Thoracic aorta (tissue), 2 donors: ENCODE measurements at regions not wholly inside any gene's neighbourhood (a gene's known extent, or its start where the extent isn't known, plus 50 kb on each side); places are given as distances from the start of the nearest gene placed in this dataset.

Experiments
- ATAC-seq: fragments of 150-250 bp; one replicate; pipeline ENCODE4 v1.8.0; 2017; ENCODE audit warnings: low read depth; ENCODE audit not compliant: insufficient number of reproducible peaks, low FRiP score
- DNase-seq: peaks from one replicate; pipeline ENCODE4 v3.0.0-alpha.2; 2020; ENCODE audit warnings: low spot score
- H3K27ac ChIP-seq, 2 donors: fragments of 200-600 bp; sonication (generic); 1 replicate in 1 of 2; 2 replicates in 1 of 2; pipeline ENCODE4 v1.5.1; 2016; ENCODE audit warnings: mild to moderate bottlenecking in 2 of 2, moderate library complexity in 2 of 2
- H3K27me3 ChIP-seq: fragments of 200-600 bp; sonication (generic); replicated peaks from 2 replicates; pipeline ENCODE4 v1.6.0; 2016; ENCODE audit warnings: mild to moderate bottlenecking; ENCODE audit not compliant: insufficient read depth
- H3K36me3 ChIP-seq: fragments of 200-600 bp; sonication (generic); one replicate; pipeline ENCODE4 v1.5.1; 2016
- H3K4me1 ChIP-seq, 2 donors: fragments of 200-600 bp; sonication (generic); 1 replicate in 1 of 2; 2 replicates in 1 of 2; pipeline versions ENCODE4 v1.5.1 to v1.6.0; 2016; ENCODE audit warnings: low read depth in 2 of 2, mild to moderate bottlenecking in 1 of 2; ENCODE audit not compliant: control insufficient read depth in 1 of 2
- H3K4me3 ChIP-seq: fragments of 200-600 bp; sonication (generic); 2 replicates; pipeline ENCODE4 v1.5.1; 2016; ENCODE audit warnings: mild to moderate bottlenecking
- H3K9me3 ChIP-seq: fragments of 200-600 bp; sonication (generic); 2 replicates; pipeline ENCODE4 v1.5.1; 2016
- TF ChIP-seq, protein P1 (sequence below): fragments of 200-600 bp; sonication (generic); IDR thresholded peaks from one replicate; pipeline ENCODE4 v1.5.1; 2019; ENCODE audit warnings: antibody characterized with exemption

GRCh38 chr12:43222796-43223195, 329.2 kb downstream of the ADAMTS20 start:
- Histone ChIP-seq H3K9me3 (no peaks in the 10 kb centered on the region), H3K27me3 (no peaks in the 10 kb centered on the region), H3K4me3 (no peak overlapping the region), H3K27ac (no peak overlapping the region), H3K36me3 (no peaks in the 10 kb centered on the region), H3K4me1 (no peaks in the 10 kb centered on the region)
- DNase-seq (no peak), ATAC-seq (no peak)
- TF ChIP-seq, protein P1, sequence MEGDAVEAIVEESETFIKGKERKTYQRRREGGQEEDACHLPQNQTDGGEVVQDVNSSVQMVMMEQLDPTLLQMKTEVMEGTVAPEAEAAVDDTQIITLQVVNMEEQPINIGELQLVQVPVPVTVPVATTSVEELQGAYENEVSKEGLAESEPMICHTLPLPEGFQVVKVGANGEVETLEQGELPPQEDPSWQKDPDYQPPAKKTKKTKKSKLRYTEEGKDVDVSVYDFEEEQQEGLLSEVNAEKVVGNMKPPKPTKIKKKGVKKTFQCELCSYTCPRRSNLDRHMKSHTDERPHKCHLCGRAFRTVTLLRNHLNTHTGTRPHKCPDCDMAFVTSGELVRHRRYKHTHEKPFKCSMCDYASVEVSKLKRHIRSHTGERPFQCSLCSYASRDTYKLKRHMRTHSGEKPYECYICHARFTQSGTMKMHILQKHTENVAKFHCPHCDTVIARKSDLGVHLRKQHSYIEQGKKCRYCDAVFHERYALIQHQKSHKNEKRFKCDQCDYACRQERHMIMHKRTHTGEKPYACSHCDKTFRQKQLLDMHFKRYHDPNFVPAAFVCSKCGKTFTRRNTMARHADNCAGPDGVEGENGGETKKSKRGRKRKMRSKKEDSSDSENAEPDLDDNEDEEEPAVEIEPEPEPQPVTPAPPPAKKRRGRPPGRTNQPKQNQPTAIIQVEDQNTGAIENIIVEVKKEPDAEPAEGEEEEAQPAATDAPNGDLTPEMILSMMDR: no peak

DNA sequence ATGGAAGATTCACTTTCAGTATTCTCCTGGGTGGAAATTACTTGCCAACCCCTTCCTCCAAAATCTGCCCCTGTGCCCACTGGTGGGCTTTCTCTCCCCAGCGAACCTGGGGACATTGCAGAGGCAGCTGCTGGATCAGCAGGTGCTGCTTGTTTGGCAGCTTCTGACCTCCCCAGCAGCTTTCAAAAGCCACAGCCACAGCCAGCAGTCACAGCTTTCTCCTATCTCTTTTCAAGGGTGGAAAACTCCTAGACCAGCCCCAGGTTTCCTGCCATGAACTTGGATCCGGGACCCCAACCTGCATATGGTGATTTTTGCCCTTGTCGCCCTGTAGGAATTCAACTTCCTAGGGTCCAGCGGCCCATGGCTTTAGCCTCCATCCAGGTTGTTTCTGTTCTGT, 330.8 kb downstream of the ADAMTS20 start:
- Histone ChIP-seq H3K27ac (no peak overlapping the region), H3K9me3 (no peaks in the 10 kb centered on the region), H3K4me1 (no peaks in the 10 kb centered on the region), H3K36me3 (no peaks in the 10 kb centered on the region), H3K4me3 (no peak overlapping the region), H3K27me3 (no peaks in the 10 kb centered on the region)
- no peak for DNase-seq
- no peak for ATAC-seq
- TF ChIP-seq, protein P1: no peak

DNA sequence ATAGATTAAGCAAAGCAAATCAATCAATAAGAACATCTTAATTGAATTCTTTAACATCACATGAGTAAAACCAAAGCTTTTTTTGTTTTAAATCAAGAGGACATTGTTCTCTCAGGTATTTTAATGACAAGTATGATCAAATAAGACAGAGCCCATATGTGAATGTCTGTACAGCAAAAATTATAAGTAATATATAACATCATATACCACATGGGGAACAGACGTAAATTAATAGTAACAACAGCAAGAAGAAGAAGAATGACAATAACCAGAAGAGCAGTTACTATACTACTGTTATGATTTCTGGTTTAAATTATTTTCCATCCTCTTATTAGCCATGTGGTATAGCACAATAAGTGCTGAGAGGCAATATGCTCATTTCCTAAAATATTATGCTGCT, 335.5 kb downstream of the ADAMTS20 start:
- H3K27ac ChIP-seq: no peak overlapping the region
- ATAC-seq: no peak
- no peak for DNase-seq
- no peaks in the 10 kb centered on the region for H3K4me1 ChIP-seq
- H3K4me3 ChIP-seq: no peak overlapping the region
- TF ChIP-seq, protein P1: no peak
- no peaks in the 10 kb centered on the region for H3K27me3 ChIP-seq
- no peaks in the 10 kb centered on the region for H3K36me3 ChIP-seq
- H3K9me3 ChIP-seq: no peaks in the 10 kb centered on the region

GRCh38 chr12:43214166-43214565, 337.8 kb downstream of the ADAMTS20 start:
- H3K9me3 ChIP-seq: no peaks in the 10 kb centered on the region
- no peaks in the 10 kb centered on the region for H3K36me3 ChIP-seq
- no peak for ATAC-seq
- no peaks in the 10 kb centered on the region for H3K27me3 ChIP-seq
- DNase-seq: no peak
- H3K27ac ChIP-seq: no peak overlapping the region
- H3K4me1 ChIP-seq: no peaks in the 10 kb centered on the region
- H3K4me3 ChIP-seq: no peak overlapping the region
- TF ChIP-seq, protein P1: no peak

DNA sequence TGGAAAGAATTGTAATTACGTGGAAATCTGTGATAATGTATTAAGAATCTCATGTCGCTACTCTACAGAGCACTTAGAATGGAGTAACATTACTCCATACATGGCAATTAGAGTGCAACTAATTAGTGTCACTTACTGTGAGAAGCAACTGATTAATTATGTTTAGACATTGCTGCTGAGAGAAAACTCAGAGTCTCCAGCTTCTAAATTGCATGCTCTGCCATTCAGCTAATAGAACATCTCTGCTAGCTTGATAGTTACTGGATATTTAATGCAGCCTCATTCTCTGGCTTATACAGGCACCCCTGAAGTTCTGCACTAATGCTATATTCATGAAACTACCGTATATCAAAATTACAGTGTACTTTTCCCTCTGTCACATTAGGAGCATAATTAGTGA, 338.4 kb downstream of the ADAMTS20 start:
- Histone ChIP-seq H3K36me3 (no peaks in the 10 kb centered on the region), H3K27me3 (no peaks in the 10 kb centered on the region), H3K9me3 (no peaks in the 10 kb centered on the region), H3K27ac (no peak overlapping the region), H3K4me1 (no peaks in the 10 kb centered on the region), H3K4me3 (no peak overlapping the region)
- TF ChIP-seq, protein P1: no peak
- no peak for DNase-seq
- ATAC-seq: no peak
